ENCODE measurements at regions not wholly inside any gene's neighbourhood (a gene's known extent, or its start where the extent isn't known, plus 50 kb on each side); places are given as distances from the start of the nearest gene placed in this dataset.

- TF ChIP-seq CTCF (IDR thresholded peaks at IDR 0.05): no peak
- no peak for TF ChIP-seq EZH2 (IDR thresholded peaks at IDR 0.05; ENCODE audit: borderline replicate concordance, insufficient read depth, low read depth, low read length, poor library complexity, severe bottlenecking)
Measured at GRCh38 chr9:91044354-91044753, 242.7 kb downstream of the SYK start.
